HEK293 (cell line): ENCODE measurements at regions not wholly inside any gene's neighbourhood (a gene's known extent, or its start where the extent isn't known, plus 50 kb on each side); places are given as distances from the start of the nearest gene placed in this dataset.

ENCODE experiments used
- MEIS1 ChIP-seq: sonication (generic); formaldehyde crosslinking; IDR thresholded peaks from 2 replicates; pipeline ENCODE4 v1.8.1; 2022; ENCODE audit warnings: missing genetic modification reagents, mild to moderate bottlenecking, borderline replicate concordance
- REPIN1 ChIP-seq: fragments of 450-650 bp; formaldehyde crosslinking; IDR thresholded peaks from 2 replicates; pipeline ENCODE4 v1.5.1; 2017; ENCODE audit warnings: missing biosample characterization, missing genetic modification characterization, low read depth
- ZBTB8A ChIP-seq: fragments of 450-650 bp; formaldehyde crosslinking; IDR thresholded peaks from 2 replicates; pipeline ENCODE4 v1.5.1; 2016; ENCODE audit warnings: missing biosample characterization, missing genetic modification characterization
- ZNF114 ChIP-seq: fragments of 450-650 bp; formaldehyde crosslinking; IDR thresholded peaks from 2 replicates; pipeline ENCODE4 v1.5.0; 2017; ENCODE audit warnings: missing biosample characterization, missing genetic modification characterization
- ZNF266 ChIP-seq: fragments of 450-650 bp; formaldehyde crosslinking; IDR thresholded peaks from 2 replicates; pipeline ENCODE4 v1.5.1; 2016; ENCODE audit warnings: missing biosample characterization, missing genetic modification characterization, low read depth
- ZNF549 ChIP-seq: fragments of 450-650 bp; IDR thresholded peaks from 2 replicates; pipeline ENCODE4 v1.5.1; 2018; ENCODE audit warnings: missing biosample characterization, missing genetic modification characterization, mild to moderate bottlenecking, inconsistent platforms, moderate library complexity
- ZNF624 ChIP-seq: fragments of 450-650 bp; formaldehyde crosslinking; IDR thresholded peaks from 2 replicates; pipeline ENCODE4 v1.5.1; 2017; ENCODE audit warnings: missing biosample characterization, missing genetic modification characterization
- ZNF785 ChIP-seq: fragments of 450-650 bp; formaldehyde crosslinking; IDR thresholded peaks from 2 replicates; pipeline ENCODE4 v1.5.1; 2016; ENCODE audit warnings: missing biosample characterization, missing genetic modification characterization
- ZNF830 ChIP-seq: fragments of 450-650 bp; IDR thresholded peaks from 2 replicates; pipeline ENCODE4 v1.5.0; 2018; ENCODE audit warnings: missing biosample characterization, missing genetic modification characterization, low read depth, mild to moderate bottlenecking, moderate library complexity
- TF ChIP-seq, protein P1 (sequence below): fragments of 450-650 bp; formaldehyde crosslinking; IDR thresholded peaks from 2 replicates; pipeline ENCODE4 v1.5.1; 2016; ENCODE audit warnings: missing biosample characterization, missing genetic modification characterization
- TF ChIP-seq, protein P2 (sequence below): fragments of 450-650 bp; formaldehyde crosslinking; IDR thresholded peaks from 2 replicates; pipeline ENCODE4 v1.5.1; 2016; ENCODE audit warnings: missing biosample characterization, missing genetic modification characterization
- TF ChIP-seq, protein P3 (sequence below): sonication (generic); formaldehyde crosslinking; IDR thresholded peaks from 2 replicates; pipeline ENCODE4 v1.8.1; 2022; ENCODE audit warnings: mild to moderate bottlenecking, moderate library complexity, missing genetic modification reagents
- TF ChIP-seq, protein P4 (sequence below): fragments of 450-650 bp; formaldehyde crosslinking; optimal IDR thresholded peaks from 2 replicates; pipeline ENCODE3; 2016; ENCODE audit warnings: missing biosample characterization, mild to moderate bottlenecking, missing genetic modification characterization

DNA sequence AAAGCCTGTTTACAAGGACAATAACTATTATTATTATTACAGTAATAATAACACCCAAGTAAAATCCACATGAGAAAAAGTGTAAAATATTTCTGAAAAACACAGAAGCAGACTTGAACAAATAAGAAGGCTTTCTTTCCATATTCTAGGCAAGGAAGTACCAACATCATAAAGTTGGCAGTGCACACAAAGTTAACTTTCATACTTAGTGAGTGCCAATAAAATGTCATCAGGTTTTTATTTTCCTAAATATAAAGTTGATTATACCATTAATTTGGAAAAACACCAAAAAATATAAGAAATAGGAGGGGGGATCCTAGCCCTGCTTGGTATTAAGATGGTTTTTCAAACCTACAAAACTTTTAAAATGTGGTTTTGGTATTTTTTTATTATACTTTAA is 161.4 kb downstream of the PRELID2 start:
- TF ChIP-seq, protein P1, sequence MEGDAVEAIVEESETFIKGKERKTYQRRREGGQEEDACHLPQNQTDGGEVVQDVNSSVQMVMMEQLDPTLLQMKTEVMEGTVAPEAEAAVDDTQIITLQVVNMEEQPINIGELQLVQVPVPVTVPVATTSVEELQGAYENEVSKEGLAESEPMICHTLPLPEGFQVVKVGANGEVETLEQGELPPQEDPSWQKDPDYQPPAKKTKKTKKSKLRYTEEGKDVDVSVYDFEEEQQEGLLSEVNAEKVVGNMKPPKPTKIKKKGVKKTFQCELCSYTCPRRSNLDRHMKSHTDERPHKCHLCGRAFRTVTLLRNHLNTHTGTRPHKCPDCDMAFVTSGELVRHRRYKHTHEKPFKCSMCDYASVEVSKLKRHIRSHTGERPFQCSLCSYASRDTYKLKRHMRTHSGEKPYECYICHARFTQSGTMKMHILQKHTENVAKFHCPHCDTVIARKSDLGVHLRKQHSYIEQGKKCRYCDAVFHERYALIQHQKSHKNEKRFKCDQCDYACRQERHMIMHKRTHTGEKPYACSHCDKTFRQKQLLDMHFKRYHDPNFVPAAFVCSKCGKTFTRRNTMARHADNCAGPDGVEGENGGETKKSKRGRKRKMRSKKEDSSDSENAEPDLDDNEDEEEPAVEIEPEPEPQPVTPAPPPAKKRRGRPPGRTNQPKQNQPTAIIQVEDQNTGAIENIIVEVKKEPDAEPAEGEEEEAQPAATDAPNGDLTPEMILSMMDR (tag by site-specific recombination), result no peak
- TF ChIP-seq ZNF624 (tag by site-specific recombination) (no peak), ZNF549 (no peak), ZNF785 (no peak), ZBTB8A (no peak), MEIS1 (no peak), ZNF266 (tag by site-specific recombination) (no peak), ZNF830 (no peak), ZNF114 (tag by site-specific recombination) (no peak), REPIN1 (no peak)
- TF ChIP-seq, protein P2, sequence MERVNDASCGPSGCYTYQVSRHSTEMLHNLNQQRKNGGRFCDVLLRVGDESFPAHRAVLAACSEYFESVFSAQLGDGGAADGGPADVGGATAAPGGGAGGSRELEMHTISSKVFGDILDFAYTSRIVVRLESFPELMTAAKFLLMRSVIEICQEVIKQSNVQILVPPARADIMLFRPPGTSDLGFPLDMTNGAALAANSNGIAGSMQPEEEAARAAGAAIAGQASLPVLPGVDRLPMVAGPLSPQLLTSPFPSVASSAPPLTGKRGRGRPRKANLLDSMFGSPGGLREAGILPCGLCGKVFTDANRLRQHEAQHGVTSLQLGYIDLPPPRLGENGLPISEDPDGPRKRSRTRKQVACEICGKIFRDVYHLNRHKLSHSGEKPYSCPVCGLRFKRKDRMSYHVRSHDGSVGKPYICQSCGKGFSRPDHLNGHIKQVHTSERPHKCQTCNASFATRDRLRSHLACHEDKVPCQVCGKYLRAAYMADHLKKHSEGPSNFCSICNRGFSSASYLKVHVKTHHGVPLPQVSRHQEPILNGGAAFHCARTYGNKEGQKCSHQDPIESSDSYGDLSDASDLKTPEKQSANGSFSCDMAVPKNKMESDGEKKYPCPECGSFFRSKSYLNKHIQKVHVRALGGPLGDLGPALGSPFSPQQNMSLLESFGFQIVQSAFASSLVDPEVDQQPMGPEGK, result no peak
- TF ChIP-seq, protein P3, sequence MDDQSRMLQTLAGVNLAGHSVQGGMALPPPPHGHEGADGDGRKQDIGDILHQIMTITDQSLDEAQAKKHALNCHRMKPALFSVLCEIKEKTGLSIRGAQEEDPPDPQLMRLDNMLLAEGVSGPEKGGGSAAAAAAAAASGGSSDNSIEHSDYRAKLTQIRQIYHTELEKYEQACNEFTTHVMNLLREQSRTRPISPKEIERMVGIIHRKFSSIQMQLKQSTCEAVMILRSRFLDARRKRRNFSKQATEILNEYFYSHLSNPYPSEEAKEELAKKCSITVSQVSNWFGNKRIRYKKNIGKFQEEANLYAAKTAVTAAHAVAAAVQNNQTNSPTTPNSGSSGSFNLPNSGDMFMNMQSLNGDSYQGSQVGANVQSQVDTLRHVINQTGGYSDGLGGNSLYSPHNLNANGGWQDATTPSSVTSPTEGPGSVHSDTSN (CRISPR knock-in tag), result no peak
- TF ChIP-seq, protein P4, sequence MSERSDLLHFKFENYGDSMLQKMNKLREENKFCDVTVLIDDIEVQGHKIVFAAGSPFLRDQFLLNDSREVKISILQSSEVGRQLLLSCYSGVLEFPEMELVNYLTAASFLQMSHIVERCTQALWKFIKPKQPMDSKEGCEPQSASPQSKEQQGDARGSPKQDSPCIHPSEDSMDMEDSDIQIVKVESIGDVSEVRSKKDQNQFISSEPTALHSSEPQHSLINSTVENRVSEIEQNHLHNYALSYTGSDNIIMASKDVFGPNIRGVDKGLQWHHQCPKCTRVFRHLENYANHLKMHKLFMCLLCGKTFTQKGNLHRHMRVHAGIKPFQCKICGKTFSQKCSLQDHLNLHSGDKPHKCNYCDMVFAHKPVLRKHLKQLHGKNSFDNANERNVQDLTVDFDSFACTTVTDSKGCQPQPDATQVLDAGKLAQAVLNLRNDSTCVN, result no peak
